Mammary epithelial cell (primary cell): ENCODE measurements at regions not wholly inside any gene's neighbourhood (a gene's known extent, or its start where the extent isn't known, plus 50 kb on each side); places are given as distances from the start of the nearest gene placed in this dataset.

Source experiments
- EZH2 ChIP-seq: IDR thresholded peaks from 2 replicates; pipeline ENCODE4 v1.6.1; 2012; ENCODE audit warnings: low read length, inconsistent platforms, borderline replicate concordance
- TF ChIP-seq, protein P1 (sequence below), 2 donors: IDR thresholded peaks in 1 of 2; conservative IDR thresholded peaks in 1 of 2; 2 replicates each; pipeline ENCODE4 v1.5.1; 2011 to 2012; ENCODE audit warnings: inconsistent platforms in 2 of 2, low read length in 2 of 2, mild to moderate bottlenecking in 2 of 2, control low read depth in 1 of 2, low read depth in 1 of 2; ENCODE audit not compliant: insufficient read depth in 1 of 2; ENCODE audit errors: extremely low read depth in 1 of 2

DNA sequence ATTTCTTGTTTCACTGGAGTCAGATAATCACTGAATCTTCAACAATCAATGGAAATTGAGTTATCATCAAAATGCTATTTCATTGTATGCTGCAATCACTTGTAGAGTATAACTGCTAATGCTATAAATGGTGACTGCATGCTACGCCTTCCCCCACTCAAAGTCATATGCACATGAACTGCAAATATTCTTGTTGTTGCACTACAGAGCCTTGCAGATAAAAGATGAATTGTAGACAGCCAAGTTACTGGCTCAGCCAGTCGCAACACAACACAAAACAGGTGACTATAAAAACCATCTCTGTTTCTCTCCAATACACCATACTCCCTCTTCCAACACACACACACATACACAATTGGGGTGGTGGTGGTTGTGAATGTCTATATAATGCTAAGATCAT is 171.0 kb upstream of the HMGA2 start:
- TF ChIP-seq, protein P1, sequence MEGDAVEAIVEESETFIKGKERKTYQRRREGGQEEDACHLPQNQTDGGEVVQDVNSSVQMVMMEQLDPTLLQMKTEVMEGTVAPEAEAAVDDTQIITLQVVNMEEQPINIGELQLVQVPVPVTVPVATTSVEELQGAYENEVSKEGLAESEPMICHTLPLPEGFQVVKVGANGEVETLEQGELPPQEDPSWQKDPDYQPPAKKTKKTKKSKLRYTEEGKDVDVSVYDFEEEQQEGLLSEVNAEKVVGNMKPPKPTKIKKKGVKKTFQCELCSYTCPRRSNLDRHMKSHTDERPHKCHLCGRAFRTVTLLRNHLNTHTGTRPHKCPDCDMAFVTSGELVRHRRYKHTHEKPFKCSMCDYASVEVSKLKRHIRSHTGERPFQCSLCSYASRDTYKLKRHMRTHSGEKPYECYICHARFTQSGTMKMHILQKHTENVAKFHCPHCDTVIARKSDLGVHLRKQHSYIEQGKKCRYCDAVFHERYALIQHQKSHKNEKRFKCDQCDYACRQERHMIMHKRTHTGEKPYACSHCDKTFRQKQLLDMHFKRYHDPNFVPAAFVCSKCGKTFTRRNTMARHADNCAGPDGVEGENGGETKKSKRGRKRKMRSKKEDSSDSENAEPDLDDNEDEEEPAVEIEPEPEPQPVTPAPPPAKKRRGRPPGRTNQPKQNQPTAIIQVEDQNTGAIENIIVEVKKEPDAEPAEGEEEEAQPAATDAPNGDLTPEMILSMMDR (conservative IDR thresholded peaks at IDR 0.05 in 1 of 2, IDR thresholded peaks at IDR 0.05 in 1 of 2; ENCODE audit: extremely low read depth in 1 of 2, insufficient read depth in 1 of 2, low read depth in 1 of 2, low read length in 2 of 2): no peak
- TF ChIP-seq EZH2: no peak
